ENCODE measurements at regions not wholly inside any gene's neighbourhood (a gene's known extent, or its start where the extent isn't known, plus 50 kb on each side); places are given as distances from the start of the nearest gene placed in this dataset.

GRCh38 chr1:10917513-10918454 lies 94.7 kb upstream of the TARDBP start:
- no peak for TF ChIP-seq POLR2A (IDR thresholded peaks at IDR 0.05)
- TF ChIP-seq, protein P1, sequence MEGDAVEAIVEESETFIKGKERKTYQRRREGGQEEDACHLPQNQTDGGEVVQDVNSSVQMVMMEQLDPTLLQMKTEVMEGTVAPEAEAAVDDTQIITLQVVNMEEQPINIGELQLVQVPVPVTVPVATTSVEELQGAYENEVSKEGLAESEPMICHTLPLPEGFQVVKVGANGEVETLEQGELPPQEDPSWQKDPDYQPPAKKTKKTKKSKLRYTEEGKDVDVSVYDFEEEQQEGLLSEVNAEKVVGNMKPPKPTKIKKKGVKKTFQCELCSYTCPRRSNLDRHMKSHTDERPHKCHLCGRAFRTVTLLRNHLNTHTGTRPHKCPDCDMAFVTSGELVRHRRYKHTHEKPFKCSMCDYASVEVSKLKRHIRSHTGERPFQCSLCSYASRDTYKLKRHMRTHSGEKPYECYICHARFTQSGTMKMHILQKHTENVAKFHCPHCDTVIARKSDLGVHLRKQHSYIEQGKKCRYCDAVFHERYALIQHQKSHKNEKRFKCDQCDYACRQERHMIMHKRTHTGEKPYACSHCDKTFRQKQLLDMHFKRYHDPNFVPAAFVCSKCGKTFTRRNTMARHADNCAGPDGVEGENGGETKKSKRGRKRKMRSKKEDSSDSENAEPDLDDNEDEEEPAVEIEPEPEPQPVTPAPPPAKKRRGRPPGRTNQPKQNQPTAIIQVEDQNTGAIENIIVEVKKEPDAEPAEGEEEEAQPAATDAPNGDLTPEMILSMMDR (IDR thresholded peaks at IDR 0.05): no peak

All from body of pancreas (tissue), 4 donors.